Peyer's patch (tissue), 4 donors: ENCODE measurements at regions not wholly inside any gene's neighbourhood (a gene's known extent, or its start where the extent isn't known, plus 50 kb on each side); places are given as distances from the start of the nearest gene placed in this dataset.

Experiments used
- POLR2A ChIP-seq, 2 donors: fragments of 450-650 bp; IDR thresholded peaks; one replicate each; pipeline ENCODE4 v1.5.1; 2017; ENCODE audit warnings: antibody characterized with exemption in 2 of 2, mild to moderate bottlenecking in 2 of 2, moderate library complexity in 2 of 2
- TF ChIP-seq, protein P1 (sequence below), 6 experiments: fragments of 450-650 bp in 4 of 6; fragments of 200-600 bp in 2 of 6; sonication (generic) in 1 of 6; IDR thresholded peaks; one replicate each; pipeline ENCODE4 v1.5.1; 2017 to 2019; ENCODE audit warnings: antibody characterized with exemption in 6 of 6, mild to moderate bottlenecking in 3 of 6, moderate library complexity in 1 of 6

- TF ChIP-seq POLR2A (IDR thresholded peaks at IDR 0.05) = no peak
- TF ChIP-seq, protein P1, sequence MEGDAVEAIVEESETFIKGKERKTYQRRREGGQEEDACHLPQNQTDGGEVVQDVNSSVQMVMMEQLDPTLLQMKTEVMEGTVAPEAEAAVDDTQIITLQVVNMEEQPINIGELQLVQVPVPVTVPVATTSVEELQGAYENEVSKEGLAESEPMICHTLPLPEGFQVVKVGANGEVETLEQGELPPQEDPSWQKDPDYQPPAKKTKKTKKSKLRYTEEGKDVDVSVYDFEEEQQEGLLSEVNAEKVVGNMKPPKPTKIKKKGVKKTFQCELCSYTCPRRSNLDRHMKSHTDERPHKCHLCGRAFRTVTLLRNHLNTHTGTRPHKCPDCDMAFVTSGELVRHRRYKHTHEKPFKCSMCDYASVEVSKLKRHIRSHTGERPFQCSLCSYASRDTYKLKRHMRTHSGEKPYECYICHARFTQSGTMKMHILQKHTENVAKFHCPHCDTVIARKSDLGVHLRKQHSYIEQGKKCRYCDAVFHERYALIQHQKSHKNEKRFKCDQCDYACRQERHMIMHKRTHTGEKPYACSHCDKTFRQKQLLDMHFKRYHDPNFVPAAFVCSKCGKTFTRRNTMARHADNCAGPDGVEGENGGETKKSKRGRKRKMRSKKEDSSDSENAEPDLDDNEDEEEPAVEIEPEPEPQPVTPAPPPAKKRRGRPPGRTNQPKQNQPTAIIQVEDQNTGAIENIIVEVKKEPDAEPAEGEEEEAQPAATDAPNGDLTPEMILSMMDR (IDR thresholded peaks at IDR 0.05) = no peak
These were observed 230.4 kb downstream of the ABHD5 start for GRCh38 chr3:43921056-43921648.
